Esophagus muscularis mucosa (tissue), 4 donors: ENCODE measurements at regions not wholly inside any gene's neighbourhood (a gene's known extent, or its start where the extent isn't known, plus 50 kb on each side); places are given as distances from the start of the nearest gene placed in this dataset.

Experiments used
- DNase-seq: peaks from one replicate; pipeline ENCODE4 v3.0.0-alpha.2; 2017; ENCODE audit errors: extremely low spot score
- H3K27ac ChIP-seq, 4 donors: fragments of 200-600 bp; sonication (generic); replicated peaks in 1 of 4; 1 replicate in 3 of 4; 2 replicates in 1 of 4; pipeline ENCODE4 v1.5.1; 2016 to 2019; ENCODE audit warnings: mild to moderate bottlenecking in 1 of 4
- H3K27me3 ChIP-seq, 4 donors: fragments of 200-600 bp; sonication (generic); one replicate each; pipeline versions ENCODE4 v1.5.1 to v1.6.0; 2016 to 2019
- H3K36me3 ChIP-seq, 4 donors: fragments of 200-600 bp; sonication (generic); one replicate each; pipeline ENCODE4 v1.5.1; 2016 to 2019
- H3K4me1 ChIP-seq, 4 donors: fragments of 200-600 bp; sonication (generic); one replicate each; pipeline ENCODE4 v1.5.1; 2016 to 2019
- H3K4me3 ChIP-seq, 4 donors: fragments of 200-600 bp; sonication (generic); 1 replicate in 2 of 4; 2 replicates in 2 of 4; pipeline ENCODE4 v1.5.1; 2016 to 2019; ENCODE audit warnings: mild to moderate bottlenecking in 4 of 4, moderate library complexity in 1 of 4
- H3K9me3 ChIP-seq, 4 donors: fragments of 200-600 bp; sonication (generic); 1 replicate in 3 of 4; 2 replicates in 1 of 4; pipeline ENCODE4 v1.5.1; 2016 to 2019
- CTCF ChIP-seq, 3 experiments: fragments of 200-600 bp in 2 of 3; fragments of 450-650 bp in 1 of 3; sonication (generic) in 2 of 3; IDR thresholded peaks; one replicate each; pipeline ENCODE4 v1.5.1; 2017 to 2019; ENCODE audit warnings: antibody characterized with exemption in 3 of 3, mild to moderate bottlenecking in 2 of 3, moderate library complexity in 1 of 3
- EP300 ChIP-seq: sonication (generic); formaldehyde crosslinking; IDR thresholded peaks from one replicate; pipeline ENCODE4 v1.6.1; 2017; ENCODE audit warnings: antibody characterized with exemption
- POLR2A ChIP-seq: fragments of 450-650 bp; IDR thresholded peaks from one replicate; pipeline ENCODE4 v1.6.1; 2017; ENCODE audit warnings: antibody characterized with exemption, moderate library complexity, mild to moderate bottlenecking, low read depth
- POLR2AphosphoS5 ChIP-seq, 2 donors: sonication (generic); formaldehyde crosslinking; IDR thresholded peaks; one replicate each; pipeline ENCODE4 v1.6.1; 2017; ENCODE audit warnings: antibody characterized with exemption in 2 of 2
- WGBS: methylation state at CpG from one replicate; pipeline ENCODE4 v1.1.5; 2018; 5-methylcytosine and 5-hydroxymethylcytosine counted together
- intact Hi-C: fragments of 100-400 bp; cut with DNase I; formaldehyde crosslinking; loops from one replicate; pipeline ENCODE4 v1.15.1; 2023

DNA sequence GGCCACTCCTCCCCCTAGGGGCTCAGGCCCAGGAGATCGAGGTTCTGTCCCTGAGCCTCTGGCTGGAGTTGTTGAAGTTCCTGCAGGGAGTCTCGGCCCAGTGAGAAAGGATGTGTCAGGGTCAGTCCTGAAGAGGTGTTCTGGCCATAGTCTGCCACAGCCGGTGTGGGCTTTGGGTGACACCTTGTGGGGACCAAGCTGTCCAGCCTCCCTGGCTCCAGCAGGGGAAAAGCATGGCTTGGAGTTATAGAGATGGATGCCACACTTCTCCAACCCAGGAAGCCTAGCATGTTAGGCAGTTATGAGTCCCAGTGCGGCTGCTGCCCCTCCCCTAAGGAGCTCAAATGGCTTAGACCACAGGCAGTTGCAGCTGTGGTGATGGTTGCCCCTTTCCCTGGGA lies 945.6 kb upstream of the GBE1 start:
- no peak overlapping the region for H3K4me3 ChIP-seq
- TF ChIP-seq EP300 (no peak), CTCF (IDR thresholded peaks at IDR 0.05) (no peak), POLR2AphosphoS5 (IDR thresholded peaks at IDR 0.05) (no peak)
- intact Hi-C loops, result no loop called here

GRCh38 chr3:82685761-82686160 lies 924.3 kb upstream of the GBE1 start:
- H3K27ac ChIP-seq, result no peak overlapping the region

More for the DNA sequence above, 945.6 kb upstream of the GBE1 start:
- 78% methylated on average over 2 of the region's 4 CpGs for WGBS
- no peaks in the 10 kb centered on the region for H3K9me3 ChIP-seq
- H3K36me3 ChIP-seq, result no peaks in the 10 kb centered on the region
- no peaks in the 10 kb centered on the region for H3K27me3 ChIP-seq
- no peak for DNase-seq
- H3K27ac ChIP-seq, result no peak overlapping the region
- H3K4me1 ChIP-seq, result no peaks in the 10 kb centered on the region

DNA sequence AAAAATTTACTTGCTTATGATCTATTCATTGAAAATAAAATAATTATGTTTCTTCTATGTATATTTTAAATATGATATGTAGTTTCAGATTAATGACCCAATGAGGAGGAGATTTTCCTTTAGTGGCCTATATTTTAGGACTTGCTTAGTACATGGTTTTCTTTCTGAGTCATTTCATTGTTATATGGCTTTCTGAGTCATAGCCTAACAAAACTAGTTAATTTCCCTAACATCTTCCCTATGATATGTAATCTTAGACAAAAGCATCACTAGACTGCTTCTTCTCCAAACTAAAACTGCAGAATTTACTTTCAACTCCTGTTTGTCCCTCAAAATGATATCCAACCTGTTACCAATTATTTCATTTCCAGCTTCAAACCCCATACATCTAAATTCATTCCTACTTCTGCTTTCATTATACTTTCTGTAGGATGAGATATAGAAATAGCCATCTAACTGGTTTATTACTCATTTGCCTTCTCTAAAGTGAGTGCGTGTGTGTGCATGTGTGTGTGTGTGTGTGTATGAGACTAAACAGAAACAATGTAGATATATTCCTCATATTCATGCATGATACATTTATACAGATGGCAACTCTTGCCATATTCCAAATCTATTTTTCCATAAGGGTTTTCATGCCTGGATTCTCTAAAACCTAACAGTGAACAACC lies 915.0 kb upstream of the GBE1 start:
- Histone ChIP-seq H3K36me3 (no peaks in the 10 kb centered on the region), H3K4me3 (no peak overlapping the region), H3K27ac (no peak overlapping the region), H3K9me3 (no peaks in the 10 kb centered on the region), H3K27me3 (no peaks in the 10 kb centered on the region), H3K4me1 (no peaks in the 10 kb centered on the region)
- 80% methylated on average over 1 of the region's 1 CpG for WGBS
- intact Hi-C loops, result no loop called here
- TF ChIP-seq CTCF (IDR thresholded peaks at IDR 0.05) (no peak), POLR2A (no peak)
- no peak for DNase-seq

More at GRCh38 chr3:82685761-82686160, 924.3 kb upstream of the GBE1 start:
- WGBS, result 49% methylated on average over 3 of the region's 3 CpGs
- intact Hi-C loops, result no loop called here
- Histone ChIP-seq H3K4me3 (no peak overlapping the region), H3K36me3 (no peaks in the 10 kb centered on the region), H3K9me3 (no peaks in the 10 kb centered on the region), H3K27me3 (no peaks in the 10 kb centered on the region), H3K4me1 (no peaks in the 10 kb centered on the region)
- DNase-seq, result no peak
- TF ChIP-seq CTCF (IDR thresholded peaks at IDR 0.05) (no peak), POLR2A (no peak), EP300 (no peak), POLR2AphosphoS5 (IDR thresholded peaks at IDR 0.05) (no peak)

- no peak for DNase-seq
- no peaks in the 10 kb centered on the region for H3K9me3 ChIP-seq
- H3K27ac ChIP-seq, result no peak overlapping the region
- no peak for TF ChIP-seq EP300
- no peak for TF ChIP-seq POLR2A
- no peak for TF ChIP-seq CTCF (IDR thresholded peaks at IDR 0.05)
- TF ChIP-seq POLR2AphosphoS5 (IDR thresholded peaks at IDR 0.05), result no peak
- H3K36me3 ChIP-seq, result no peaks in the 10 kb centered on the region
- H3K4me3 ChIP-seq, result no peak overlapping the region
- H3K27me3 ChIP-seq, result no peaks in the 10 kb centered on the region
- H3K4me1 ChIP-seq, result no peaks in the 10 kb centered on the region
- WGBS, result 75% methylated on average over 2 of the region's 2 CpGs
- intact Hi-C loops, result no loop called here
These were observed 911.5 kb upstream of the GBE1 start for GRCh38 chr3:82672966-82673365.

DNA sequence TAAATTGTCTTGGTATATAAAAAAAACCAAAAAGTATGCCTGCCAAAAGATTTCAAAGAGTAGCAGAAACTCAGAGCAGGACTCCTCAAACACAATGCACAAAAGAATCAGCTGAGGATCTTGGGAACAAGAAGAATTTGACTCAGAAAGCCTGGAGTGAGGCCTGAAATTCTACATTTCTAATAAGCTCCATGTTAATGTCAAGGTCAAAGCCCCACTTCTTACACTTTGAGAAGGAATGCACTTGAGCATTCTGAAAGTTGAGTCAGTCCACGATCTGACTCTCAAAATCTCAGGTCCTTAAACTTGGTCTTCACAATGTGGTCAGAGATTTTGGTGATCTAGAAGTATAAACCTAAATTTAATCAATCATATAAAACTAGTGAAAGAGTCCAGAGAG lies 910.0 kb upstream of the GBE1 start:
- no peak for DNase-seq
- no peak for TF ChIP-seq EP300
- Histone ChIP-seq H3K36me3 (no peaks in the 10 kb centered on the region), H3K9me3 (no peaks in the 10 kb centered on the region), H3K27me3 (no peaks in the 10 kb centered on the region), H3K4me3 (no peak overlapping the region), H3K27ac (no peak overlapping the region), H3K4me1 (no peaks in the 10 kb centered on the region)
- intact Hi-C loops, result no loop called here
- WGBS, result 85% methylated on average over 1 of the region's 1 CpG
